GM18861 (cell line): ENCODE measurements at regions not wholly inside any gene's neighbourhood (a gene's known extent, or its start where the extent isn't known, plus 50 kb on each side); places are given as distances from the start of the nearest gene placed in this dataset.

ENCODE experiments used
- ATAC-seq: cut with Tn5 transposase; IDR thresholded peaks from one replicate; pipeline ENCODE4 v1.9.1; 2021; ENCODE audit not compliant: unreplicated experiment

GRCh38 chrX:10047133-10047532 is 80.0 kb downstream of the CLDN34 start:
- ATAC-seq: no peak

GRCh38 chrX:10047631-10048030 is 80.5 kb downstream of the CLDN34 start:
- no peak for ATAC-seq

- no peak for ATAC-seq
Measured at GRCh38 chrX:10048076-10048475, 80.9 kb downstream of the CLDN34 start.

DNA sequence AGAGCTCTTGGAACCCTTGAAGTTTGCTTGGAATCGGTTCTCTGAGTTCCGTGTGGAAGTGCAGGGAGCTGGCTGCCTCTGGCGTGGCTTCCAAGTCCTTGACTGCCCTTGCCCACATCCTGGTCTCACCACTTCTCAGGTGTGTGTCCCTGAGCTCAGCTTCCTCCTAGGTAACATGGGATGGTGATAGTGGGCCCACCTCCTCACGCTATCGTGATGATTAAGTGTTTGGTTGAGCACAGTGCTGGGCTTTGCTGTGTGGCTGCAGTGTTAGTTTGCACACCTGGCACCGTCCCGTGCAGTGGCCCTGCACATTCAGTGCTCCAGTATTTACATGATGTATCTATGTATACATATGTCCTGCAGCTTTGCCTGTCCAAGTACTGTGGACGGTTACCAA is 81.5 kb downstream of the CLDN34 start:
- no peak for ATAC-seq

DNA sequence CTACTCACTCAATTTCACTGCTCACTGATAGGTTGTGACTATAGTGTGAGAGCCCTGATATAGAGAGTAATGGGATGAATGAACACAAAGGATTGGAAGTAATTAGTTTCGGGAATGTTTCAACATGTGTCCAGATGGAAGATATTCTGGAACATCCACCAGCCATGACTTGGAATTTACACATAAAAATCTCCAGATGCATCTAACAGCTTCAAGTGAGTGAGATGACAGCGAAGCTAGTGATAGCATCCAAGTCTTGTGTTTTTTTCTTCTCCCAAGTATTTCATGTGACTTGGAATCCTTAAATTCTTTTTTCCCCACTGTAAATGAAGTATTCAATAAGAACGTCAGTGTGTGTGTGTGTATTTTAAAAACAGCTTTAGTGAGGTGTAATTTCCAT is 82.1 kb downstream of the CLDN34 start:
- no peak for ATAC-seq

- ATAC-seq: no peak
Measured at GRCh38 chrX:10050481-10050880, 83.3 kb downstream of the CLDN34 start.

DNA sequence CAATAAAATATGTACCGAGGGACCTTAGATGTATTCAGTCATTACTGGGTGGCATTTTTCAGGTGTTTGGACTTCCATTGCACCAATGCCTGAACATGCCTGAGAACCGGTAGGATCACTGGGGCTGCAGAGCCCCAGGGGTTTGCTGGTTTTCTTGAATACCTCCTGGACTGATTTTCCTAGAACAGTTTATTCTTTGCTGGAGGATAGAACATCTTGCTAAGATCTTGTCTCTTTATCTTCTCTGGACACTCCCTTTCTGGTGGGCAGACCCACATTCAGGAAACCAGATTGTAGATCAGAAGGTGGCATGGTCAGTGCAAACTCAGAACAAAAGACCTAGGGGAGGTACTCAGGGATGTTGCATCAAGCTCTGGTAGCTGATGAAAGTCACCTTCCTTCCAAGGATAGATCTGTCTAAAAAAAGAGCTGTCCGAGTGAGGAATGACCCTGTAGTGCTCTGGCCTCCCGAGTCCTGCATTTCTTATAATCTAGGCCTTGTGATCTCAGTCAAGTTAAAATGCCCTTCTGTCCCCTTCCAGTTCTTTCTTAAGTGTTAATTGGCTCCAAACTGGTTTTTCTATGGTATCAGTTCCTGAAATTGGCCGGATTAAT is 84.8 kb downstream of the CLDN34 start:
- ATAC-seq: no peak

DNA sequence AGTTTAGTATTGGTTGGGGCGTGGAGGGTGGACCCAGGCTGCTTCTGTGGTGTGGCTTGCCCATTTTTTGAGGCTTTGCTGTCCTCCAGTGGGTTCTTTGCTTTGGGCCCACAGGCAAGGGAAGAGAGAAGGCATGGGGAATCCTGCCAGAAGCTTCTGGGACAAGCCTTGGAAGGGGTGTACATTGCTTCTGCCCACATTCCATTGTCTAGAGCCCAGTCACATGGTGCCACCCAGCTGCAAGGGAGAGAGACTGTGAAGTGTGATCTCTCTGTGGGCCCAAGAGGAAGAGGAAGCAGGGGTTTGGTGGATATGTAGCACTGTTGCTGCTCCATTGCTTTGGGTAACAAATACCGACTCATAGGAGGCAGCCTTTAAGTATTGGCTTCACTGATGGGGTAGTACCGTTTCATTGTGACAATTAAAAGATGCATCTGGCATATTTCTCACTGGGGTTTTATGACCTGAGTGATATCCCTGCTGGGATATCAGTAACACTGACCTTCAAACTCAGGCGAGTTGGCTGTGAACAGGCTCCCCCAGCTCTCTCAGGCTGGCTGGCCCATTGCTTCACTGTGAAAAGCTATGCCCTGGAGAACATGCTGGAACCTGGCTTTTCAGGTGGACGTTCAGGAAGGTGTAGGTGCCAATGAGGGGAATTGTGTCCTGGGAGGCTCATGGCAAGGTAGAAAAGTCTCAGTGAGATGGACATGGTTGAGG is 85.9 kb downstream of the CLDN34 start:
- ATAC-seq: no peak

GRCh38 chrX:10054396-10054795 is 87.2 kb downstream of the CLDN34 start:
- no peak for ATAC-seq

DNA sequence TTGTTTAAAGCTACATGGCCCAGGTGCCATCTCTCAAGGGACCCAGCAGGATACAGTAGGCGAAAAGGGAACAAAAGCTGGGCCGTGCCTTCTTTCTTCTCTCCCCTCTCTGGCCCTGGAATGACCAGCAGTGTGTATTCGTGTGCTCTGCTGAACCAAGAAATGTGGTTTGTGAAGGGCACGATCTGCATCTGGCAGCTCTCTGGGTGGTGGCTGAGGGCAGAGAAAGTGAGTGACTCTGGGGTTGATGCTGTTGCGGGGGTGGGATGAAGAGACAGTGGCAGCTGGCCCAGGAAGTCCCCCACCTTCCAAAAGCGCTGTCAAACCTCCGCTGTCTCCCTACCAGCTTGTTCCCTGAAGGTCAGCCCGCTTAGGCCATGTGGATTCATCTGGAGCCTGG is 88.3 kb downstream of the CLDN34 start:
- ATAC-seq: no peak

- peak; percentile 89 for ATAC-seq
Measured at GRCh38 chrX:10062352-10062751, 94.4 kb upstream of the CLCN4 start.

DNA sequence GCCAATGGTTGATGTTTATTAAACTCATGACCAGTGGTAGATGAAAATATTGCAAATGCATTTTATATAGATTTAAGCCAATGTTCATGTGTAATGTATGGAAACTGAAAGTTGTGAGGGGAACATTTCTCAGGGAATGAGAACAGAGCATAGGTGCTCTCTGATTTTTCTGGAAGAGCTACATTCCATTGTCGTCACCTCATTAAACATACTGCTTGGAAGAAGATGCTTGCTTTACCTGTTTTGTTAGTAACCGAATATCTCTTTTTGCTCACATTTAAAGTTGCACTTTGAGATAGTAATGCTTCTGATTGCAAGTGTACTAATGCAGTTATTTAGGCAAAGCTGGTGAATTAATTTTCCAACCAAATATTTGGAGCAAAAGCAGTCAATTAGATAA is 93.8 kb upstream of the CLCN4 start:
- no peak for ATAC-seq

GRCh38 chrX:10064736-10065135 is 92.0 kb upstream of the CLCN4 start:
- no peak for ATAC-seq

DNA sequence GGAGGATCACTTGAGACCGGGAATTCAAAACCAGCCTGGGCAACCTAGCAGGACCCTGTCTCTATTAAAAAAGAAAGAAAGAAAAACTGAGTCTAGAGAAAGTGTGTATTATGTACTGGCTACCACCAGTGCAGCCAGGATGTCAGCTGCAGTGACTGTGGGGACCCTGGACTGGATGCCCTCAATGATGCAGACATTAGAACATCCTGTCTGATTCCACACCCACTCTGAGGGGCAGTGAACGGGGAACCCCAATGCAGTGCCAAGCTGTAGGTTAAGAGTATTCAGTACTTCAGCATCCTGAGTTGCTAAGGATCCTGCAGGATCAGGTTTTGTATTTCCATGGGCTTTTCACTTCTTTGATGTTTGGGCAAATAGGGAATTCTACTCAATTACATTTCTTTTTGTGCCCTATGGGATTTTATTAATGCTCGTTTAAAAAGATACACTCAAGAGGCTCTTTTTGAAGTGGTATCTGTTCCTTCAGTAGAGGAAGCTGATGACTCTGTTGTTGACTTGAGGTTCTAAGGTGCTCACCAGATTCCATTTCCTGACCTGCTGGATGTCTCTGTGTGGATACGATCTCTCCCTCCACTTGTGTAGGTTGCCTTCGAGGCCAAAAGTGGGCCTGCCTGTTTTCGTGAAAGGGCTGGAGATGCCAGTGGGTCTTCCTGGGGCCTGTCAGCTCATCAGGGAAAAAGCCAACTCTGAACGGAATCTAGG is 85.9 kb upstream of the CLCN4 start:
- ATAC-seq: no peak

GRCh38 chrX:10071451-10072144 is 85.2 kb upstream of the CLCN4 start:
- no peak for ATAC-seq

DNA sequence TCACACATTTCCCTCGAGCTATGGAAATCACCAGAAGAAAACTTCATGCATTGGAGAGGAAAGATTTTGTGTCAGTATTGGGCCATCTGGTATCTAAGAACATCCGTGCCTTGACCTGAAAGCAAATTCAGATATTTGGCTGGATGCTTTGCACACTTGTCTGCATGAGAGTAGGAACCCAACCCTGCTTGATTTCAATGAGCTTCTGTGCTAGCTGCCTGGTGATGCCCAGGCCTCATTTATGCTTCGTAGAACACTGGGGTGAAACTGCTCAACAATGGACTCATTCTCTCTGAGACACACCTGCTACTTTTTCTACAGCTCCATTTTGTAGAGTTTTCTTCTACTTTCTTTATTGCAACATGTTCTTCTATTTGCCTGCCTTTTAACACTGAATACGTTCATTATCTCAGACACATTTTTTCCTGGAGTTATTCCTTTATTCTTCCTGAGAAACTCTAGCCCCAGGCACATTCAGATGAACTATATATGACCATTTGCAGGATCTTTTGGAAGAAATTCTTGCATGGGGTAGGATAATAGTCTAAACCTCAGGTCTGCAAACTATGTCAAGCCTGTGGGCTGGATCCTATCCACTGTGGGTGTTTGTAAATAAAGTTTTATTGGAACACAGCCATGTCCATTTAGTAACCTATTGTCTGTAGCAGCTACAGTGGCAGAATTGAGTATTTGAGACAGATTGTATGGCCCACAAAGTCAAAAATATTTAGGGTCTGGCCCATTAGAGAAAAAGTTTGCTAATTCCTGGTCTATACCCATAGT is 83.8 kb upstream of the CLCN4 start:
- no peak for ATAC-seq

GRCh38 chrX:10073671-10074070 is 83.1 kb upstream of the CLCN4 start:
- no peak for ATAC-seq

DNA sequence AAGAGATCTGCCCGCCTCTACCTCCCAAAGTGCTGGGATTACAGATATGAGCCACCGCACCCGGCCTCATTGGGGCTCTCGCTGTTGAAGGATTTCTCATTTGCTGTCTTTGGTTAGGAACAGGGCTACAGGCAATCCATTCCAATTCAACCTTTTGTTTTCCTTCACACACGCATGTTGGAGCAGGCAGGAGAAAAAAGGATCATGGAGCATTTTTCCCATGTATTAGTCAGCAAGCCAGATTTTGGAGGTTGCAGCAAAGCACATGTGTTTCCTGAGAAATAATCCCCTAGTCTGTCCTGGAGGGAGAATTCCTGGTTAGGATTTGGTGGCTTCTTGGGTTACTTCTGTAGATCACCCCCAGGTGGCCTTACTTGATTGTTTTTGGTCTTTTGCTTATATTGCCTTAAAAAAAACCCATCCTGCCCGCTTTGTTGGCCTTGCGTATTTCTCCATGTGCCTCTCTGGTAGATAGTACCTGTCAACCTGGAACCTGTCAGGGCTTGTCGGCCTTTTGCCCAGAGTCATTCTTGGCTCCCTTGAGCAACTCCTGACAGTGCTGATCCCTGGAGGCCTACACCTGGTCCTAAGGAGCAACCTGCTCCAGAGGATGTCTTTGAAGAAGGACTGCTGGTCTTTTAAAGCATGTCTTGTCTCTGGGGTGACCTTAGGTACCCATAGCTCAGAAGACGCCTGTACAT is 82.4 kb upstream of the CLCN4 start:
- ATAC-seq: no peak

DNA sequence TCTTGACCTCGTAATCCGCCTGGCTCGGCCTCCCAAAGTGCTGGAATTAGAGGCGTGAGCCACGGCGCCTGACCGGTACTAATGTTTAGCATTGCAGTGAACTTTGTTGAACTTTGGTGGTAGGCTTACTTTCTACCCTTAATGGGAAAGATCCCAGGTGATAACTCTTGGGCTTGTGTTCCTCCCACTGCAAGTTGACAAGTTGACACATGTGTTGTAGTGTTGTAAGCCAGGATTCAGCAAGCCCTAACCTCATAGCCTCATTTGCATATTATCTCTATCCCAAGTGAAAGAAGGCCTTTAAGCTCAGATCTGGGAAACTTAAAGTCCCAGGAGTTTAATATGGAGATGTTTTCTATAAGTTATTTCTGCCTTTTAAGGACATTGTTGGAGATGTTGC is 80.0 kb upstream of the CLCN4 start:
- no peak for ATAC-seq

DNA sequence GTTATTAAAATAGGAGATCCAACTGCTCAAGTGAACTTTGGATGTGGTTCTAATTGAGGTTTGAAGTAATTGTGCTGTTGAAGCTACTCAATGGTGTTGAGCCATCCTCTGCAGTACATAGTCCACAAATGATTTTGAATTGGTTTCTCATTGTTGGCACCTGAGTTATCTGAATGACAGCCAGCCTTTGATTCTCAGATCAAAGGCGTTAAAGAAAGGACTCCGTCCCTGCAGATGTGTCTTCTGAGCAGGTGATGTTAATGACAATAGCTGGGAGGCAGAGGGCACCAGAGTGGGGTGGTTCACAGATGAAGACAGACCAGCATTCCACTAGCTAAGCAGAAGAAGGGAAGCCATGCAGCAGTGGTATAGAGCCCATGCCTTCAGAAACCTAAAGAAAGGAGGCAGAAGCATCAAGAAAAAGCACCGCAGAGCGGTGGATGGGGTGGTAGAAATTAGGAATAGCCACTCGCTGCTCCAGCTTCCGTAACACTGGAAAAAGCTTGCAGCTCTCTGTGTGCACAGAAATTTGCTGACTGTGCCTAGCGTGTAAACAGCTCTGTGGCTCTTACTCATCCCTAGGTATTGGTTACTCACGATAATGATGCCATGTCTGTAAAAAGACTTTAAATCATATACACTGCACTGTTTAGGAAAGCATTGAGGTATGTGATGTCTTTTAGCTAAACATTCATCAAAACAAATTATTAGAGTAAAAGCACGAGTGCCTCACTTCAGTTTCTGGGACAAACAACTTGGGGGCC is 79.2 kb upstream of the CLCN4 start:
- ATAC-seq: no peak
